ENCODE measurements at regions not wholly inside any gene's neighbourhood (a gene's known extent, or its start where the extent isn't known, plus 50 kb on each side); places are given as distances from the start of the nearest gene placed in this dataset.

DNA sequence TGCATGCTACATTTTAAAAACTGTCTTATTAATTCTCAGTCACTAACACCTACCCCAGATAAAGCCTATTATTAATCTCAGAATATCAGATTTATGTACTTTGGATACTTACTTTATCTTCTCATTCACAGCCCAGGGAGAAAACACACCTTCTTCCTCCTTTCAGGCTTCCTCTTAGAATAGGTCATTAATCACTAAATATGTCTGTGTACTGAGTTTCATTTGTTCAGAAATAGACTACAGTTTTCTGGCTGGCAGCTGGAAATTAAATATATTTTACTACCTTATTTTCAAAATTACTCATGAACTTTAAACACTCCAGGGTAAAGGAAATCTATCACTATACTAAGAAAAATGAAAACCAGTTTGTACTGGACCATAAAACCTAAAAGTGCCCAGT, 147.7 kb upstream of the DST start:
- TF ChIP-seq, protein P1, sequence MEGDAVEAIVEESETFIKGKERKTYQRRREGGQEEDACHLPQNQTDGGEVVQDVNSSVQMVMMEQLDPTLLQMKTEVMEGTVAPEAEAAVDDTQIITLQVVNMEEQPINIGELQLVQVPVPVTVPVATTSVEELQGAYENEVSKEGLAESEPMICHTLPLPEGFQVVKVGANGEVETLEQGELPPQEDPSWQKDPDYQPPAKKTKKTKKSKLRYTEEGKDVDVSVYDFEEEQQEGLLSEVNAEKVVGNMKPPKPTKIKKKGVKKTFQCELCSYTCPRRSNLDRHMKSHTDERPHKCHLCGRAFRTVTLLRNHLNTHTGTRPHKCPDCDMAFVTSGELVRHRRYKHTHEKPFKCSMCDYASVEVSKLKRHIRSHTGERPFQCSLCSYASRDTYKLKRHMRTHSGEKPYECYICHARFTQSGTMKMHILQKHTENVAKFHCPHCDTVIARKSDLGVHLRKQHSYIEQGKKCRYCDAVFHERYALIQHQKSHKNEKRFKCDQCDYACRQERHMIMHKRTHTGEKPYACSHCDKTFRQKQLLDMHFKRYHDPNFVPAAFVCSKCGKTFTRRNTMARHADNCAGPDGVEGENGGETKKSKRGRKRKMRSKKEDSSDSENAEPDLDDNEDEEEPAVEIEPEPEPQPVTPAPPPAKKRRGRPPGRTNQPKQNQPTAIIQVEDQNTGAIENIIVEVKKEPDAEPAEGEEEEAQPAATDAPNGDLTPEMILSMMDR (IDR thresholded peaks at IDR 0.05; ENCODE audit: borderline replicate concordance, extremely low read depth, insufficient read depth), result no peak
- Histone ChIP-seq H3K27ac (ENCODE audit: low read depth in 2 of 2, low read length in 2 of 2) (no peak overlapping the region), H3K9me3 (ENCODE audit: control insufficient read depth in 2 of 3, insufficient read depth in 1 of 3, low read length in 3 of 3) (no peaks in the 10 kb centered on the region), H3K36me3 (ENCODE audit: control insufficient read depth in 2 of 3, insufficient read depth in 3 of 3, low read length in 3 of 3) (no peaks in the 10 kb centered on the region), H3K9ac (ENCODE audit: low read length in 3 of 3) (no peak overlapping the region), H3K4me3 (ENCODE audit: low read length in 3 of 3) (no peak overlapping the region), H3K27me3 (ENCODE audit: control insufficient read depth, insufficient read depth, low read length) (no peaks in the 10 kb centered on the region), H3K4me1 (ENCODE audit: control insufficient read depth in 2 of 3, insufficient read depth in 2 of 3, low read depth in 1 of 3, low read length in 3 of 3) (no peaks in the 10 kb centered on the region)
- DNase-seq (no peak), FAIRE-seq (no peak)
- intact Hi-C loops (cut with DNase I), result no loop called here

DNA sequence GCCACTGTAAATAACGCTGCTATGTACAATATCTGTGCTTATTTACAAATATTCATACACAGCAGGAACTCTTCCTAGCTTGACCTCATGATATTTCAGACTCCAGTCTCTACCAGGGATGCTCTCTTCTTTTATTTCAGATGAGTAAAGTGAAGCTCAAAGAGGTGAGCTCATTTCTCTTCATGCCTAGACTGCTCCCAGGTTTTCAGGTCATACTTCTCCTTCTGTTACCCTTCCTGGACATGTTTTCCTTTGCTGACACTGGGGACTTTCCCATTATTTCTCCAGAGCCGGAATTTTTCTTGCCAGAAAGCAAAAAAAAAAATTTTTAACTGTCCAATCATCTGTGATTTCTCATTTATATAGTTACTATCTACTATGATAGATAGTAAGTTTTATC, 147.2 kb upstream of the DST start:
- no peak for FAIRE-seq
- intact Hi-C loops (cut with DNase I), result no loop called here
- Histone ChIP-seq H3K4me3 (ENCODE audit: low read length in 3 of 3) (no peak overlapping the region), H3K4me1 (ENCODE audit: control insufficient read depth in 2 of 3, insufficient read depth in 2 of 3, low read depth in 1 of 3, low read length in 3 of 3) (no peaks in the 10 kb centered on the region), H3K27ac (ENCODE audit: low read depth in 2 of 2, low read length in 2 of 2) (no peak overlapping the region), H3K27me3 (ENCODE audit: control insufficient read depth, insufficient read depth, low read length) (no peaks in the 10 kb centered on the region), H3K9ac (ENCODE audit: low read length in 3 of 3) (no peak overlapping the region), H3K9me3 (ENCODE audit: control insufficient read depth in 2 of 3, insufficient read depth in 1 of 3, low read length in 3 of 3) (no peaks in the 10 kb centered on the region), H3K36me3 (ENCODE audit: control insufficient read depth in 2 of 3, insufficient read depth in 3 of 3, low read length in 3 of 3) (no peaks in the 10 kb centered on the region)
- TF ChIP-seq, protein P1 (IDR thresholded peaks at IDR 0.05; ENCODE audit: borderline replicate concordance, extremely low read depth, insufficient read depth), result no peak
- DNase-seq, result no peak

DNA sequence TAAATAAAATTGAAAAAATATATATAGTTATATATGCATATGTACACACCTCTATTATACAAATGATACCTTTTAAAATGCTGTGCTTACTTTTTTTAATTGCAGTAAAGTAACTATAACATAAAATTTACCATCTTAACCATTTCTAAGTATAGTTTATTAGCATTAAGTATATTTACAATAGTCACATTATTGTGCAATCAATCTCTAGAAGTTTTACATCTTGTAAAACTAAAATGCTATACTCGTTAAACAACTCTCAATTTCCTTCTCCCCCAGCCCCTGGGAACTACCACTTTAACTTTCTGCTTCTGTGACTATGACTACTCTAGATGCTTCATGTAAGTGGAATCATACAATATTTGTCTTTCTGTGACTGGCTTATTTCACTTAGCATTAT, 146.7 kb upstream of the DST start:
- H3K4me3 ChIP-seq (ENCODE audit: low read length in 3 of 3), result no peak overlapping the region
- no peak for DNase-seq
- H3K9me3 ChIP-seq (ENCODE audit: control insufficient read depth in 2 of 3, insufficient read depth in 1 of 3, low read length in 3 of 3), result no peaks in the 10 kb centered on the region
- H3K9ac ChIP-seq (ENCODE audit: low read length in 3 of 3), result no peak overlapping the region
- H3K36me3 ChIP-seq (ENCODE audit: control insufficient read depth in 2 of 3, insufficient read depth in 3 of 3, low read length in 3 of 3), result no peaks in the 10 kb centered on the region
- TF ChIP-seq, protein P1 (IDR thresholded peaks at IDR 0.05; ENCODE audit: borderline replicate concordance, extremely low read depth, insufficient read depth), result no peak
- no peaks in the 10 kb centered on the region for H3K27me3 ChIP-seq (ENCODE audit: control insufficient read depth, insufficient read depth, low read length)
- H3K4me1 ChIP-seq (ENCODE audit: control insufficient read depth in 2 of 3, insufficient read depth in 2 of 3, low read depth in 1 of 3, low read length in 3 of 3), result no peaks in the 10 kb centered on the region
- H3K27ac ChIP-seq (ENCODE audit: low read depth in 2 of 2, low read length in 2 of 2), result no peak overlapping the region
- no peak for FAIRE-seq
- intact Hi-C loops (cut with DNase I), result no loop called here

DNA sequence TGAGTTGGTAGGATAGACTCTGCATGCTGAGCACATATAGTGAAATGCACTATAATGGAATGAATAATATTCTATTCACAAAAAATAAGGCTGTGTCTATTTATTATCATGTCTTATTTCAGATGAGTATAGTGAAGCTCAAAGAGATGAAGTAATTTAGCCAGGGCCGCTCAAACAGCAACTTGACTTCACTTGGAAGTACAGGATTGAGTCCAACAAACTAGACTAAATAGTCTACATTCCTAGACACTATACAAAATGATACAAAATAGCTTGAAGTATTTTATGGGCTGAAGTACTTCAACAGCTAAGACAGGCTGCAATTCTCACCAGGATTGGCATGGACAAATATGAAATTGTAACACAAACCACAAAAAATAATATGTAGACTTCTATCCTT, 144.5 kb upstream of the DST start:
- DNase-seq, result no peak
- H3K27ac ChIP-seq (ENCODE audit: low read depth in 2 of 2, low read length in 2 of 2), result no peak overlapping the region
- no peaks in the 10 kb centered on the region for H3K9me3 ChIP-seq (ENCODE audit: control insufficient read depth in 2 of 3, insufficient read depth in 1 of 3, low read length in 3 of 3)
- FAIRE-seq, result no peak
- no peak overlapping the region for H3K9ac ChIP-seq (ENCODE audit: low read length in 3 of 3)
- TF ChIP-seq, protein P1 (IDR thresholded peaks at IDR 0.05; ENCODE audit: borderline replicate concordance, extremely low read depth, insufficient read depth), result no peak
- intact Hi-C loops (cut with DNase I), result no loop called here
- H3K36me3 ChIP-seq (ENCODE audit: control insufficient read depth in 2 of 3, insufficient read depth in 3 of 3, low read length in 3 of 3), result no peaks in the 10 kb centered on the region
- no peaks in the 10 kb centered on the region for H3K27me3 ChIP-seq (ENCODE audit: control insufficient read depth, insufficient read depth, low read length)
- no peaks in the 10 kb centered on the region for H3K4me1 ChIP-seq (ENCODE audit: control insufficient read depth in 2 of 3, insufficient read depth in 2 of 3, low read depth in 1 of 3, low read length in 3 of 3)
- no peak overlapping the region for H3K4me3 ChIP-seq (ENCODE audit: low read length in 3 of 3)

Measured in kidney (tissue), 13 donors.